Suppressor macrophage treated with lipopolysaccharide for 1 hour (primary cell): ENCODE measurements at regions not wholly inside any gene's neighbourhood (a gene's known extent, or its start where the extent isn't known, plus 50 kb on each side); places are given as distances from the start of the nearest gene placed in this dataset.
A peak's percentile ranks its signal among the peaks of the same experiment; 100 is the strongest.
"Not testable (repeated sequence)": the region's sequence is repeated elsewhere in the genome, so short reads cannot be mapped to it uniquely, and the experiment has no call there.

Source experiments
- DNase-seq, 3 donors: peaks; one replicate each; pipeline ENCODE4 v3.0.0-alpha.2; 2020 to 2022

DNA sequence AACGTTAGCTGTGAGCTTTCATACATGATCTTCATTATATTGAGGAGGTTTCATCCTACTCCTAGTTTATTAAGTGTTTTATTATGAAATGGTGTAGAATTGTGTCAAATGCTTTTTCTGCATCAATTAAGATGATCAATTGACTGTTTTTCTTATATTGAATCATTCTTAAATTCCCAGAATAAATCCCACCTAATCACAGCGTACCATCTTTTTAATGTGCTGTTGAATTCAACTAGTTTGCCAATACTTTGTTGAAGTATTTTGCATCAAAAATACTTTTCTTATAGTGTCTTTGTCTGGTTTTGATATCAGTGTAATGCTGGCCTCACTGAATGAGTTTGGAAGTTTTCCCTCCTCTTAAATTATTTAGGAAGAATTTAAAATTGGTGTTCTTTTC, 138.6 kb upstream of the SGCG start:
- no peak for DNase-seq

DNA sequence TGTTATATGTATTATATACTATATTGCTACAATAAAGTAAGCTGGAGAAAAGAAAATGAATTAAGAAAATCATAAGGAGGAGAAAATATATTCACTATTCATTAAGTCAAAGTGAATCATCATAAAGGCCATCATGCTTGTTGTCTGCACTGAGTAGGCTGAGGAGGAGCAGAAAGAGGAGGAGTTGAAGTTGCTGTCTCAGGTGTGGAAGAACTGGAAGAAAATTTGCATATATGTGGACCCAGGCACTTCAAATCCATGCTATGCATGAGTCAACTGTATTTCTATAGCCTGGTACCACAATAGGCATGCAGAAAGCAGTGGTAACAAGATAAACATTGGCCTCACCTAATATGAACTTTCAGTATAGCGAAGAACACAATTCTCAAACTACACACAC, 135.9 kb upstream of the SGCG start:
- no peak for DNase-seq

DNA sequence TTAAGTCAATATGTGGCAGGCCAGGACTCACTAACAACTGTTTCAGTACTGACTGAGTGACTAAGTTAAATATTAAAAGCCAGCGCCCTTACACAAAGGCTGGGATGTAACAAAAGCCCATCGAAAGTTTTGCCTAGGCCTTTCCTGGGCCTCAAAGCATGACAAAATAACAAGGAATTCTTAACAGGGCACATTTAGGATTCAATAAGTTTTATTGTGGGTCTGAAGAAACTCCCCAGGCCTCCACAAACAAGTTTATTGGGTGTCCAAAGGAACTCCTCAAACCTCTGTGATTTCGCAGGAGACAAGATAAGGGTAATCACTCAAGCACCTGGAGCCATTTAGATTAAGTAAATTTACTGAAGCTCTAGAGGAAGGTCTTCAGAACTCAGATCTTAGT, 130.7 kb upstream of the SGCG start:
- DNase-seq: no peak

DNA sequence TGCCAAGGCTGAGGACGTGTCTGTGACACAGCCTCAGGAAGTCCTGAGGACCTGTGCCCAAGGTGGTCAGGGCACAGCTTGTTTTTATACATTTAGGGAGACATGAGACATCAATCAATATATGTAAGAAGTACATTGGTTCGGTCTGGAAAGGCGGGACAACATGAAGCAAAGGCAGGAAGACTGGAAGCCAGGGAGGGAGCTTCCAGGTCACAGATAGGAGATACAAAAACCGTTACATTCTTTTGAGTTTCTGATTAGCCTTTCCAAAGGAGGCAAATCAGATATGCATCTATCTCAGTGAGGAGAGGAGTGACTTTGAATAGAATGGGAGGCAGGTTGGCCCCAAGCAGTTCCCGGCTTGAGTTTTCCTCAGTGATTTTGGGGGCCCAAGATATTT, 127.1 kb upstream of the SGCG start:
- DNase-seq: not testable (repeated sequence)

DNA sequence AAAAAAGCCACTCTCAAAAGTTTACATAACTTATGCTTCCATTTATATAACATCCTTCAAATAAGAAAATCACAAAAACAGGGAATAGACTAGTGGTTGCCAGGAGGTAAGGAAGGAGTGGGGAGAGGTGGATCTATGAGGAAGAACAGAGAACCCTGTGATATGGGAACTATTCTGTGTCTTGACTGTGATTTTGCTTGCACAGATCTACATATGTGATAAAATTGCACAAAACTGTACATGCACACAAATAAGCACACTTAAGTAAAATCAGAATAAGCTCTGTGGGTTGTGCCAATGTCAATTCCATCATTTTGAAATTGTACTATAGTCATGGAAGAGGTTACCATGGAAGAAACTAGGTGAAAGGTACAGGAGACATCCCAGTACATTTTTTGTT, 121.6 kb upstream of the SGCG start:
- DNase-seq: no peak

DNA sequence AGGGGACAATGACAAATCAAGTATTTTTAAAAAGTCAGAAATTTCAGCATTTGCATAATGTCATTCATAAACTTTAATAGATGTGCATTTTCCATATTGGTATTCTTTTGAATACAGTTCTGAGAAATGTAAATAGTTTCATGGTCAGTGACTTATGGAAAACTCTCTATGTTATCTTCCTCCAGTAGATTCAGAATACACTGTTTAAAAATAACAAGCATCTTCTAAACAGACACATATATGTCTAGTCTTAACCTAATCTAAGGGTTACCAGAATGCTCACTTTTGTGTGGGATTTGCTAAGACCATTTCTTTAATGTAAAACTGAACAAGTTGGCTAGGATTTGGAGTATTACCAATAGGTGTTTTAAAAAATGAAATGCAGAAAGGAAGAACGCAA, 119.8 kb upstream of the SGCG start:
- no peak for DNase-seq

DNA sequence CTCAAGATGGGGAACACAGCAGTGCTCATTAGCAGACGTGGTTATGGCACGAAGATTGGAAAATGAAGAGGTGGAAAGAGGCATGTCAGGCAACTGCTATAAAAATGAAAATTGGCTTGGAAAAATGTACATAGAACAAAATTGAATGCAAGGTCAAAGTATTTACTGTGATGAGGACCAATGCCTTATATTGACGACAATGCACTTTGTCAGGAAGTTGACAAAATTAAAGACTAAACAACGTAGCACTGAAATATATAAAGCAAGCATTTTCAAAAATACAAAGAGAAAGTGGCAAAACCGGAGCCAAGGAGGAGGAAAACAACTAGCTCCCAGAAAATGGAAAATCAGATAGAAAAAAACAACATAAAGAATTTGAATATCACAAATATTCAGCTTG, 113.7 kb upstream of the SGCG start:
- DNase-seq: no peak

DNA sequence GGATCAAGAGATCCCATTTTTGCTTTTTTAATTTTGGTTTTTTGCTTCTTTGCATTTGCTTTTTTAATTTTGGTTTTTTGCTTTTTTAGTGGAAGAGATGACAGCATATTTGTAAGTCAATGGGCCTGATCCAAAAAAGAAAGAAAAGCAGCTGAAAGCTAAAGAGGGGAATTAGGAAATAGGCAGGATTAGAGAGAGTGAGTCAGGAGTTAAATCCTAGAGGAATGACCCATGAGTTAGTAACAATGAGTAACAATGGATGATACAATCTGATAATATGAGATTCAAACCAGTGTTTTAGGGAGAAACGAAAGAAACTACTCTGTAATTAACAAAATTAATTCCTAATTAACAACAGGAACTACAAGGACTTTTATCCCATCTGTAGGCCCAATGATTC, 111.2 kb upstream of the SGCG start:
- no peak for DNase-seq

DNA sequence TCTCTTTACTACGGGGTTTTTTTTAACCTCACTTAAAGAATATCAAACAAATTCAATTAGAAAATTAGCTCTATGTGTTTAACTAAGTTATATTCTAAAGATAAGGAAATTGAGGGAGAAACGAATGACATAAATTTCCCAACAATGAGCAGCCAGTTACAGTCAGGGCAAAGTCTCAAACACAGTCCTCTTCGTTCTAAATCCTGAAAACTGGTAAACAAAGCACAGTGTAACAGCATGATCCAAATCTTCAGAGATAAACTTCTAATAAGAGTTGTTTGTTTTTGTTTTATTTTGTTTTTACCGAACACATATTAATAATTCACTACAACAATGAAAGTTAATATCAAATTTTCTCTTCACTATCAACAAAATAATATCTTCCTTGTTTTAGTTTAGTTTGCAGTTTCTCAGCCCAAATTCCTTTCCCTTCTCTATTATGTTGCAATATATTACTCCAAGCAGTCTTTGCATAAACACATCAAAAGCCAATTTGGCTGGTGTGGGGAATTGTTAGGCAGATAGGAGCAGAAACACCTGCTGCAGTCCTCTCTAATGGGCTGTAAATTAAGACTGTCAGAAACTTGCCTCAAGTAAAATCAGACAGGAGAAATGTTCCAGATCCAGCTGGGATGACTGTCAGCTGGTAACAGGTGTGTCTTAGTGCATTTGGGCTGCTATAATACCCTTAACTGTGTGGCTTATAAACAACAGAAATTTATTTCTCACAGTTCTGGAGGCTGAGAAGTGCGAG, 106.5 kb upstream of the SGCG start:
- no peak for DNase-seq

DNA sequence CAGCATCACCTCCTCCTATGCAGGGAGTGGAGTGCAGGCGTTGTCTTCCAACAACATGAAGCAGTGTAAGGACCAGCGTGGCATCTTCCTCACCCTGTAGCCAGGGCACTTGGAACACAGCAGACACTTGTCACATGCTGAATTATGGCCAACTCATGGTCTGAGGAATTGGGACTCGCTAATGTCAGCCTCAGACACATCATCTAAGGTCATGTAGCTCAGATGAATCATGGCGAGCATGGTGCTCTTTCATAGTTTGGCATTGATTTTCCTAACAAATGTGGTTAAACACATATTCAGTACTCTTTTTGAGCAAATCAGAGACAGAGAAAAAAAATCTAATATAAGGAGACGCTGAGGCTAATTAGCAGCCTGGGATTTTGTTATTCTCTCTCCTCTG, 99.6 kb upstream of the SGCG start:
- no peak for DNase-seq

DNA sequence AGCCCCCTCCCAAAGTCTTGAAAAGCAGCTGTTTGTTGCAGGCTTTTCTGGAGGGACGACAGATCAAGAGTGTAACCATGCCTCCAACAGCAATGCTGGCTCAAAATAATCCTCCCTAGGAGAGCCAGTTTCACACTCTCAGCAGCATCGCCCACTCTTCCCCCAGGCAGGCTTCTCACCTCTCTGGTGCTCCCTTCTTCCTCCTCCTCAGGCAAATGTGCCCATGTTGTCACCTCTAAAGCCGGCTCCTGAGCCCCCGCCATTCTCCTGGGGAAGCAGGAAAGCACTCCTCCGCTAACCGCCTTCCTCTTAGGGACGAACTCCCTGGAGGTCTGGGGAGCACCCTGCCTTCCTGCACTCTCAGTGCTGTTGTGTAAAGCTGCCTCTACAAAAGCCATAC, 98.9 kb upstream of the SGCG start:
- no peak for DNase-seq

DNA sequence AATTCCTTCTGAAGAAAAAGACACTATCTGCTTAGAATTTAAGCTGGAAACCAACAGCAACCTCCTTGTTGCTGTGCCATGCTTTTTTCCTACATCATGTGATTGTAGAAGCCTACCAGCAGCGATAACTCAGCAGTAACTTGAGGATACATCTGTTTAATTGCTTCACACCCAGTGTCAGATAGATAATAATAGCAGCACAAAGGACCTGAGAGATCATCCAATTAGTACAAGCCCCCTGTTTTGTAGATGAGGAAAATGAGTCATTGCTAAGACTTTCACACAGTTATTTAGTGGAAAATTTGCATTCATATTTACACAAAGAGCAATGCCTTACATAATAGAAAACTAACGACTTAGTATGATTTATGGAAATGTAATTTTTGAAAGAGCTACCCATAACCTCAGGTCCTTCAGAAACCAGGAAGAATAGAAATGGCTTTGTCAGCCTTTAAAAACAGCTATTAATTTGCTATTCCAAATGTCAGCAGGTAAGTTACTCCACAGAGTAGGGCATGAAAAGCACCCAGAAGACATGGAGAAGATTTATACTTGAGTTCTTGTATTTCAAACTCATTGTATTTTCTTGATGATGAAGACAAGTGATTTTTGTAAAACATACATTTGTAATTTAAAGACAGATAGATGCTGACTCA, 93.7 kb upstream of the SGCG start:
- DNase-seq: no peak

DNA sequence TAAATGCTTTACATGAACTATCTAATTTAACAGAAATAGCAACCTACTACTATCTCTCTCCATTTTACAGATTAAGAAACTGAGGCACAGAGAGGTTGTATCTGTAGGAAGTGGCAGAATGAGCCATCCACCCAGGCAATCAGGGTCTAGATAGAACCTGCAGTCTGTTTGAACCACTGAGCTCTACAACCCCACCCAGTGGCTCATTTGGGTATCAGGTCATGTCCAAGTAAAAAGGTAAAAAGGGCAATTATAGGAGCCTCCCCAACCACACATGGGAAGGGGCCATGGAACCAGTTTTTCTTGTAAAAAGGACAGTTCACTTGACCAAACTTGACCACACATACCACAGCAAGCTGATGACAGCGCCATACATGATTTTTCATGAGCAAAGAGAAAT, 92.9 kb upstream of the SGCG start:
- peak in 2 of 3 donors; percentile 29 to 43 for DNase-seq

DNA sequence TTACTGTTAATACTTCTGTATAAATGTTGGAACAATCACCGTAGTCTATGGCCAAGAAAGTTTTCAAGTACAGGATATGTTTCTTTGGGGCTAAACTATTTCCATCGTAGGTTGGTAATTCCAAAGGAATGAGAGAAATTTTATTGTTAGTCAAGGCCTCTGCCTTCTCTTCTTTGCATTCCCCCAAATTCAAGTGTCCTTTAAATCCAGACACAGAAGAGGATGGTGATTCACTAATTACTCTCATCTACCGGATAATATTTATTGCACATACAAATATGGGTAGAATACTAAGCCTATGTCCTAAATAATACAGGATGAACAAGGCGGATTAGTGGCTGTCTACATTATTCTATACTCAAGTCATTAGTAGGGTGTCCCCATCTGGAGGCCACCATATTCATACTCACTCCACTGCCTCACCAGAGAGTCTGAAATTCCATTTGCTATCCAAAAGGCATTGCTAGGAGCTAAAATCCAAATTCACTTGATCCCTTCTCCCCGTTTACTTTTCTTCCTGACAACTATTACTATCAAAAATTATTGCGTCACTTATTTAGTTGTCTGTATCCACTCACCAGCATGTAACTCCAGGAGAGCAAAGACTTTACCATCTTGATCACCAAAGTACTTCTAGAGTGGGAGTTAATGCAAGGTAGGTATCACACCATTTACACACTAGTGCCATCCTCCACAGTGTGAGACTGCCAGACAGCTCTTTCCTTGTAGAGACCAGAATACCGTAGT, 82.4 kb upstream of the SGCG start:
- DNase-seq: no peak

DNA sequence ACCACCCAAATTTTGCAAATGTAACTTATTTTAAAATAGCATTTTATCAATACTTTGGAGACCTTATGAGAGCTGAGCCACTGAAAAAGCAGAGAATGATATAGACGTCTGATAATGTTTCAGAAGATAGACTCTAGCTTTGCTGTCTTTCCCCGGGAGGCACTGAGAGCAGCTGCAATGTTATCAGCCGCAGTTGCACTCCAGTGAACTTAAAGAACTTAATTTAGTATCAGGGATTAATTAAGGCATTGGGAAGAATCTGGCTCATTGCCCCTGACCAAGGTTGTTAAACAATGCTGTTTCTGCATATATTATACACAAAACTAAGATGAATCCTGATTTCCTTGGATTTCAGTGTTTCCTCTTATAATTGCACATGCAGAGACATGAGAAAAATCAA, 75.7 kb upstream of the SGCG start:
- DNase-seq: no peak

DNA sequence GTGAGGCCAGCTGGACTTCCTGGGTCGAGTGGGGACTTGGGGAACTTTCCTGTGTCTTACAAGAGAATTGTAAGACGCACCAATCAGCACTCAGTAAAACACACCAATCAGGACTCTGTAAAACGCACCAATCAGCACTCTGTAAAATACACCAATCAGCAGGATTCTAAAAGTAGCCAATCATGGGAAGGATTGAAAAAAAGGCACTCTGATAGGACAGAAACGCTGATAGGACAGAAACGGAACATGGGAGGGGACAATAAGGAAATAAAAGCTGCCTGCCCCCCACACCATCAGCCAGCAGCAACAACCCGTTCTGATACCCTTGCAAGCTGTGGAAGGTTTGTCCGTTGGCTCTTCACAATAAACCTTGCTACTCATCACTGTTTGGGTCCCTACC, 73.1 kb upstream of the SGCG start:
- DNase-seq: no peak

DNA sequence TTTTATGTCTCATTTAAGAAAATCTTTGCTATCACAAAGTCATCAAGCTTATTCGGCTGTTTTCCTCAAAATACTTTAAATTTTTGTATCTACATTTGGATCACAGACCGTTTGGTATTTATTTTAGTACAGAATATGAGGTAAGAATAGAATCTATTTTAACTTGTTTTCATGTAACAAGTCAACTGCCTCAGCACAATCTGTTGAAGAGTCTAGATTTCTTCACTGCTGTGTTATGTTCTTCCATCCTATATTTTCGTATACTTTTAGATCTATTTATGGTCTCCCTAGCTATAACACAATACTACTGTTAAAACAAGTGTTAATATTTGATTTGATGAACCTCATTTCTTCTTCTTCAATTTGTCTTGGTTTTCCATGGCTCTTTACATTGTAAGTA, 61.6 kb upstream of the SGCG start:
- DNase-seq: no peak

DNA sequence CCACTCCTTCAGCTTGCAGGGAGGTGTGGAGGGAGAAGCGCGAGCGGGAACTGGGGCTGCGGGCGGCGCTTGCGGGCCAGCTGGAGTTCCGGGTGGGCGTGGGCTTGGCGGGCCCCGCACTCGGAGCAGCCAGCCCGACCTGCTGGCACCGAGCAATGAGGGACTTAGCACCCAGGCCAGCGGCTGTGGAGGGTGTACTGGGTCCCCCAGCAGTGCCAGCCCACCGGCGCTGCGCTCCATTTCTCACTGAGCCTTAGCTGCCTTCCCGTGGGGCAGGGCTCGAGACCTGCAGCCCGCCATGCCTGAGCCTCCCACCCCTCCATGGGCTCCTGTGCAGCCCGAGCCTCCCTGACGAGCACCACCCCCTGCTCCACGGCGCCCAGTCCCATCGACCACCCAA, 53.2 kb upstream of the SGCG start:
- DNase-seq: not testable (repeated sequence)

DNA sequence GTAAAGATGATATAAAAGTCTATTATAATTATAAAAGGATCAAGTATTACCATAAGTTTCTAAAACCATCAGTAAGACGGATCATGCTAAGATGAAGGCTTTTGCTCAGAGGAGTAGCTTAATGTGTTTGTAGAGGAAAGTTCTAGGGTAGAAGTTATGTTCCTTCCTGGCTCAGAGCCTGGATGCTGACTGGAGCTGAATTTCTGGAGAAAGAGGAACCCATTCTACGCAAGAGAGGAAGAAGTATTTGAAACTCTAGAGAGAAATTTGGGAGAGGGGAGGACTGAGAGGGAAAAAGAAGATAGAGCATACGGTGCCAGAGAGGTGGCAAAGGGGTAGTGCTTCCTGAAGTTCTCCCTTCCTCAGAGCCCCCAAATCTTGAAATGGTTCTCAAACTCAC, 51.4 kb upstream of the SGCG start:
- peak; percentile 43 to 54 (median 44) for DNase-seq
